CD14-positive monocyte (primary cell): ENCODE measurements at regions not wholly inside any gene's neighbourhood (a gene's known extent, or its start where the extent isn't known, plus 50 kb on each side); places are given as distances from the start of the nearest gene placed in this dataset.
"Not testable (repeated sequence)": the region's sequence is repeated elsewhere in the genome, so short reads cannot be mapped to it uniquely, and the experiment has no call there.

Experiments used
- DNase-seq, 3 donors: peaks; one replicate each; pipeline ENCODE4 v3.0.0-alpha.2; 2011 to 2022
- H2AFZ ChIP-seq: 2 replicates; pipeline ENCODE4 v1.6.0; 2012; ENCODE audit warnings: mild to moderate bottlenecking, low read depth, low read length, inconsistent platforms; ENCODE audit not compliant: insufficient read depth, poor library complexity, severe bottlenecking
- H3K27ac ChIP-seq, 2 donors: 1 replicate in 1 of 2; 2 replicates in 1 of 2; pipeline ENCODE4 v1.5.1; 2012 to 2013; ENCODE audit warnings: low read length in 2 of 2, control low read depth in 1 of 2, inconsistent platforms in 1 of 2, low read depth in 1 of 2, mild to moderate bottlenecking in 1 of 2
- H3K27me3 ChIP-seq, 2 donors: one replicate each; pipeline versions ENCODE4 v1.6.0 to v1.6.1; 2011 to 2013; ENCODE audit warnings: low read length in 2 of 2; ENCODE audit not compliant: control insufficient read depth in 2 of 2, insufficient read depth in 2 of 2
- H3K36me3 ChIP-seq, 2 donors: replicated peaks in 1 of 2; 1 replicate in 1 of 2; 2 replicates in 1 of 2; pipeline versions ENCODE4 v1.5.1 to v1.6.1; 2012 to 2013; ENCODE audit warnings: low read length in 2 of 2, control low read depth in 1 of 2, inconsistent platforms in 1 of 2, mild to moderate bottlenecking in 1 of 2; ENCODE audit not compliant: insufficient read depth in 2 of 2, control insufficient read depth in 1 of 2
- H3K4me1 ChIP-seq, 2 donors: 1 replicate in 1 of 2; 2 replicates in 1 of 2; pipeline versions ENCODE4 v1.5.1 to v1.6.1; 2012 to 2013; ENCODE audit warnings: low read length in 2 of 2, control low read depth in 1 of 2, inconsistent platforms in 1 of 2, mild to moderate bottlenecking in 1 of 2, moderate library complexity in 1 of 2; ENCODE audit not compliant: insufficient read depth in 2 of 2, control insufficient read depth in 1 of 2
- H3K4me2 ChIP-seq: replicated peaks from 2 replicates; pipeline ENCODE3; 2012; ENCODE audit warnings: low read length, moderate library complexity, mild to moderate bottlenecking; ENCODE audit not compliant: poor library complexity, severe bottlenecking; ENCODE audit errors: extremely low read depth
- H3K4me3 ChIP-seq, 3 experiments: fragments of 200-600 bp in 1 of 3; sonication (generic) in 1 of 3; replicated peaks in 1 of 3; 1 replicate in 2 of 3; 2 replicates in 1 of 3; pipeline ENCODE4 v1.5.1; 2011 to 2013; ENCODE audit warnings: low read length in 3 of 3, mild to moderate bottlenecking in 3 of 3, control low read depth in 2 of 3, low read depth in 2 of 3, inconsistent platforms in 1 of 3, moderate library complexity in 1 of 3
- H3K79me2 ChIP-seq: 2 replicates; pipeline ENCODE4 v1.6.0; 2012; ENCODE audit warnings: mild to moderate bottlenecking, control low read depth, inconsistent platforms, low read length, moderate library complexity; ENCODE audit not compliant: insufficient read depth
- H3K9ac ChIP-seq: 2 replicates; pipeline ENCODE4 v1.6.0; 2017; ENCODE audit warnings: low read length, mild to moderate bottlenecking; ENCODE audit not compliant: insufficient read depth, poor library complexity, severe bottlenecking
- H3K9me3 ChIP-seq, 2 donors: replicated peaks in 1 of 2; 1 replicate in 1 of 2; 2 replicates in 1 of 2; pipeline versions ENCODE4 v1.5.1 to v1.6.1; 2012 to 2013; ENCODE audit warnings: low read length in 2 of 2, control low read depth in 1 of 2; ENCODE audit not compliant: control insufficient read depth in 1 of 2, insufficient read depth in 1 of 2
- H4K20me1 ChIP-seq: 2 replicates; pipeline ENCODE4 v1.6.0; 2012; ENCODE audit warnings: mild to moderate bottlenecking, low read length, control low read depth, moderate library complexity; ENCODE audit not compliant: insufficient read depth
- H3K27ac Mint-ChIP-seq, 7 donors: one replicate each; pipeline ENCODE4 v1.8.0; 2020; ENCODE audit warnings: mild to moderate bottlenecking in 7 of 7, mixed read lengths in 7 of 7, moderate library complexity in 6 of 7, inconsistent platforms in 2 of 7
- H3K27me3 Mint-ChIP-seq, 3 donors: one replicate each; pipeline ENCODE4 v1.8.0; 2021 to 2022; ENCODE audit warnings: low read depth in 3 of 3, mild to moderate bottlenecking in 3 of 3, mixed read lengths in 3 of 3, moderate library complexity in 3 of 3, inconsistent platforms in 1 of 3
- H3K36me3 Mint-ChIP-seq, 2 donors: one replicate each; pipeline ENCODE4 v1.8.0; 2020; ENCODE audit warnings: mixed read lengths in 2 of 2, inconsistent platforms in 1 of 2, mild to moderate bottlenecking in 1 of 2
- H3K4me1 Mint-ChIP-seq: one replicate; pipeline ENCODE4 v1.8.0; 2020; ENCODE audit warnings: mild to moderate bottlenecking, mixed read lengths
- H3K4me3 Mint-ChIP-seq, 2 donors: one replicate each; pipeline ENCODE4 v1.8.0; 2020; ENCODE audit warnings: mild to moderate bottlenecking in 2 of 2, mixed read lengths in 2 of 2, moderate library complexity in 1 of 2
- H3K9me3 Mint-ChIP-seq, 7 donors: one replicate each; pipeline ENCODE4 v1.8.0; 2020 to 2022; ENCODE audit warnings: mixed read lengths in 7 of 7, mild to moderate bottlenecking in 6 of 7, moderate library complexity in 6 of 7, inconsistent platforms in 2 of 7
- CTCF ChIP-seq: fragments of 200-600 bp; IDR thresholded peaks from one replicate; pipeline ENCODE4 v1.8.0; 2022; ENCODE audit warnings: antibody characterized with exemption, mild to moderate bottlenecking
- WGBS: methylation state at CpG from one replicate; pipeline ENCODE4 v1.1.5; 2013; ENCODE audit warnings: missing lambda C conversion rate; ENCODE audit not compliant: insufficient coverage; 5-methylcytosine and 5-hydroxymethylcytosine counted together
- intact Hi-C, 2 donors: fragments of 100-400 bp; cut with micrococcal nuclease; formaldehyde crosslinking; loops; one replicate each; pipeline versions ENCODE4 v1.15.0 to v1.15.1; 2023

GRCh38 chr15:24394303-24394702, 281.3 kb upstream of the NPAP1 start:
- intact Hi-C loops: no loop called here
- Mint-ChIP-seq H3K4me3 (no peak overlapping the region), H3K27ac (no peak overlapping the region), H3K4me1 (no peaks in the 10 kb centered on the region), H3K36me3 (no peaks in the 10 kb centered on the region), H3K27me3 (peaks cover 0 to 1% (median 0%) of the 10 kb centered on the region in 3 donors), H3K9me3 (peaks cover 0 to 14% (median 4%) of the 10 kb centered on the region in 7 donors)
- Histone ChIP-seq H2AFZ (no peak overlapping the region), H3K4me1 (no peaks in the 10 kb centered on the region), H3K4me3 (no peak overlapping the region), H3K79me2 (no peaks in the 10 kb centered on the region), H4K20me1 (no peaks in the 10 kb centered on the region), H3K27ac (no peak overlapping the region), H3K9me3 (no peaks in the 10 kb centered on the region), H3K27me3 (no peaks in the 10 kb centered on the region), H3K36me3 (no peaks in the 10 kb centered on the region), H3K4me2 (no peak overlapping the region), H3K9ac (no peak overlapping the region)
- TF ChIP-seq CTCF: no peak
- DNase-seq: no peak
- WGBS: no CpG with 5 or more reads among the region's 1 CpG

GRCh38 chr15:24412649-24413048, 262.9 kb upstream of the NPAP1 start:
- DNase-seq, H3K27ac Mint-ChIP-seq, H3K36me3 Mint-ChIP-seq, H3K27me3 ChIP-seq, H3K4me3 ChIP-seq, H3K36me3 ChIP-seq, H3K27ac ChIP-seq, H3K9ac ChIP-seq, H3K4me1 Mint-ChIP-seq, H2AFZ ChIP-seq, H3K4me1 ChIP-seq, H3K27me3 Mint-ChIP-seq, H3K4me3 Mint-ChIP-seq, intact Hi-C loops, H4K20me1 ChIP-seq, H3K4me2 ChIP-seq, H3K79me2 ChIP-seq: not testable (repeated sequence)
- peaks cover 5 to 26% (median 10%) of the 10 kb centered on the region in 7 donors for H3K9me3 Mint-ChIP-seq
- peaks cover 5 to 15% of the 10 kb centered on the region in 2 donors for H3K9me3 ChIP-seq
- WGBS: no CpG with 5 or more reads among the region's 1 CpG

GRCh38 chr15:24426286-24427054, 249.1 kb upstream of the NPAP1 start:
- H3K27me3 Mint-ChIP-seq, H3K79me2 ChIP-seq, H3K4me3 Mint-ChIP-seq, H2AFZ ChIP-seq, H4K20me1 ChIP-seq, H3K27ac ChIP-seq, H3K4me1 Mint-ChIP-seq, H3K36me3 Mint-ChIP-seq, H3K9ac ChIP-seq, H3K27me3 ChIP-seq, H3K4me1 ChIP-seq, DNase-seq, H3K9me3 ChIP-seq, intact Hi-C loops, H3K27ac Mint-ChIP-seq, H3K36me3 ChIP-seq, H3K4me3 ChIP-seq, H3K4me2 ChIP-seq: not testable (repeated sequence)
- WGBS: 48% methylated on average over 13 of the region's 20 CpGs
- H3K9me3 Mint-ChIP-seq: peaks cover 3 to 18% (median 10%) of the 10 kb centered on the region in 7 donors

GRCh38 chr15:24427055-24427400, 248.5 kb upstream of the NPAP1 start:
- H3K4me3 ChIP-seq, H3K36me3 Mint-ChIP-seq, H3K9me3 ChIP-seq, H3K4me1 ChIP-seq, H3K9ac ChIP-seq, H3K79me2 ChIP-seq, H3K4me1 Mint-ChIP-seq, H3K36me3 ChIP-seq, H3K27me3 Mint-ChIP-seq, DNase-seq, H3K27ac ChIP-seq, H3K4me2 ChIP-seq, H3K4me3 Mint-ChIP-seq, H3K27me3 ChIP-seq, H4K20me1 ChIP-seq, H3K27ac Mint-ChIP-seq, intact Hi-C loops, H2AFZ ChIP-seq: not testable (repeated sequence)
- 21% methylated on average over 19 of the region's 26 CpGs for WGBS
- H3K9me3 Mint-ChIP-seq: peaks cover 3 to 20% (median 11%) of the 10 kb centered on the region in 7 donors
